Activated CD8-positive, alpha-beta T cell treated with anti-CD3 and anti-CD28 coated beads for 36 hours (primary cell): ENCODE measurements at regions not wholly inside any gene's neighbourhood (a gene's known extent, or its start where the extent isn't known, plus 50 kb on each side); places are given as distances from the start of the nearest gene placed in this dataset.
"Not testable (repeated sequence)": the region's sequence is repeated elsewhere in the genome, so short reads cannot be mapped to it uniquely, and the experiment has no call there.

ENCODE experiments used
- ATAC-seq: fragments of 200-7000 bp; cut with Tn5 transposase; one replicate; pipeline ENCODE4 v1.10.0; 2021; ENCODE audit warnings: mild to moderate bottlenecking, moderate library complexity
- CTCF ChIA-PET: fragments of 350-600 bp; sonication (Branson Sonifier 250); formaldehyde crosslinking; loops from one replicate; lab custom pipeline; 2021; ENCODE audit warnings: antibody characterized with exemption; lab: Charles Lee
- POLR2A ChIA-PET: fragments of 350-600 bp; sonication (Branson Sonifier 250); formaldehyde crosslinking; loops from one replicate; lab custom pipeline; 2021; ENCODE audit warnings: antibody characterized with exemption; lab: Charles Lee
- DNase-seq: peaks from one replicate; pipeline ENCODE4 v3.0.0-alpha.2; 2020
- H3K27ac Mint-ChIP-seq: one replicate; pipeline ENCODE4 v1.8.0; 2021; ENCODE audit warnings: mild to moderate bottlenecking, mixed read lengths
- H3K27me3 Mint-ChIP-seq: one replicate; pipeline ENCODE4 v1.8.0; 2021; ENCODE audit warnings: mixed read lengths
- H3K36me3 Mint-ChIP-seq: one replicate; pipeline ENCODE4 v1.8.0; 2021; ENCODE audit warnings: low read depth, mixed read lengths
- H3K4me1 Mint-ChIP-seq: one replicate; pipeline ENCODE4 v1.8.0; 2021; ENCODE audit warnings: low read depth, mixed read lengths
- H3K4me3 Mint-ChIP-seq: one replicate; pipeline ENCODE4 v1.8.0; 2021; ENCODE audit warnings: mild to moderate bottlenecking, moderate library complexity, mixed read lengths
- H3K9me3 Mint-ChIP-seq: one replicate; pipeline ENCODE4 v1.8.0; 2021; ENCODE audit warnings: mixed read lengths
- intact Hi-C: fragments of 100-400 bp; cut with micrococcal nuclease; formaldehyde crosslinking; loops from one replicate; pipeline ENCODE4 v1.10.0; 2022

- DNase-seq, H3K4me1 Mint-ChIP-seq, H3K4me3 Mint-ChIP-seq, H3K36me3 Mint-ChIP-seq, POLR2A ChIA-PET, H3K27ac Mint-ChIP-seq, intact Hi-C loops, H3K27me3 Mint-ChIP-seq, ATAC-seq, H3K9me3 Mint-ChIP-seq, CTCF ChIA-PET: not testable (repeated sequence)
These were observed 59.7 kb downstream of the RNU2-63P start for GRCh38 chr2:87956613-87957012.

DNA sequence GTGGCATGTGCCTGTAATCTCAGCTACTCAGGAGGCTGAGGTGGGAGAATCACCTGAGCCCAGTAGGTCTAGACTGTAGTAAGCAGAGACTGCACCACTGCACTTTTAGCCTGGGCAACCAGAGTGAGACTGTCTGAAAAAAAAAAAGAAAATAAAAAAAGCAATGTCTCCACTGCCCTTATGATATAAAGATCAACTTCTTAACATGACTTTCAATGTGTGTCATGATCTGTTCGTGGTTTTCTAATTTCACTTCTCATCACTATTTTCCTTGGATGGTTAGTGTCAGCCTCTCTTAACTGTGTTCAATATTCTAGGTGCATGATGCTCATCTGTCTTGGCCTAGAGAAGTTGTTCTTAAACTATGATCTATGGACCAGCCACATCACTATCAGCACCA lies 67.3 kb downstream of the RNU2-63P start:
- CTCF ChIA-PET, POLR2A ChIA-PET, H3K27me3 Mint-ChIP-seq, H3K4me1 Mint-ChIP-seq, DNase-seq, H3K36me3 Mint-ChIP-seq, H3K4me3 Mint-ChIP-seq, intact Hi-C loops, H3K27ac Mint-ChIP-seq, H3K9me3 Mint-ChIP-seq: not testable (repeated sequence)
- ATAC-seq: peak; percentile 71

DNA sequence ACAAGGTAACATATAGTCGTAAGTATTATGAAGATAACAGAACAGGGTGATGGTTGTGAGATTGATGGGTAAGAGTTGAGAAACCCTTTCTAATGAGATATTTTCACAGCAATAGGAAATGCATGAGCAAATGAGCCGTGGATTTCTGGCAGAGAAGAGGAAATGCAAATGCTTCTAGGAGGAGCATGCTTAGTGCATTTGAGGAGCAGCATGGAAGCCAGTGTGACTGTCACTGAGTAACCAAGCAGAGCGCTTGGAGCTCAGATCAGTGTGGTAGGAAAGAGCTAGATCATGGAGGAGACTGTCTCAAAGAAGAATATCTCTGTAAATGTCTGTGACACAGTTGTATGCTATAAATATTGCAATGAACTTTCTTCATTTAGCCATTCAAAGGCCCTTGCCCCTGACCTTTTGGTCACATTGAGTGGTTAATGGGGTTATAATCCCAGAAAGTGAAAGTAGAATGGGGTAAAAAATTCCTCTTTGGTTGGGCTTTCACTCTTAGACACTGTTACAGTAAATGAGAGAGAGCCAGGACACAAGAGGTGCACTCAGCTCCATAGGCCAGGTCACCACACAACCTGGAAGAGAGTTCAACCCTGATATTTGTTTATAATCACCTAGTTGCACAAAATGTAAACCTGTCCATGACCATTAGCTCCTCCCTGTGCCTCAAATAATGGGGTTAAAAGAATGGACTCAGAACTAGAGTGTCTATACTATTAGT lies 69.5 kb downstream of the RNU2-63P start:
- H3K4me3 Mint-ChIP-seq, H3K27ac Mint-ChIP-seq, POLR2A ChIA-PET, H3K36me3 Mint-ChIP-seq, ATAC-seq, CTCF ChIA-PET, H3K4me1 Mint-ChIP-seq, DNase-seq, H3K27me3 Mint-ChIP-seq, intact Hi-C loops, H3K9me3 Mint-ChIP-seq: not testable (repeated sequence)

DNA sequence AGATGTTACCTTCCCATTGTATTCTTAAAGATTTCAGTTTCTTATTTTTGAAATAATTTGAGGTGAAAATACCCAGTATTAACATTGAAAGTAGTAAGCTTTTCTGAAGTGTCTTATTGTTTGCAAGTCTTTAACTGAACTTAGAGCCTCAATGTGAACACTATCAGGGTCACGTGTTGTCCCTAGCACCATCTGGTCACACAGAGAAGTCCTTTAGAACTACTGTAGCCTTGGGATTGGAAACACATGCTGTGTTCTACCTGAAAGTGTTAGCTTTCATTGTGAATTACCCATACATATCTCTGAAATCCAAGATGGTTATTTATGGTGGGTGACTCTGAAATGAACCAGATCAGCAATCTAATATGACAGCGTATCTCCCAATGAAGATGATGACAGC lies 77.0 kb downstream of the RNU2-63P start:
- H3K9me3 Mint-ChIP-seq, DNase-seq, H3K27ac Mint-ChIP-seq, H3K27me3 Mint-ChIP-seq, H3K4me3 Mint-ChIP-seq, intact Hi-C loops, ATAC-seq, CTCF ChIA-PET, H3K4me1 Mint-ChIP-seq, H3K36me3 Mint-ChIP-seq, POLR2A ChIA-PET: not testable (repeated sequence)

DNA sequence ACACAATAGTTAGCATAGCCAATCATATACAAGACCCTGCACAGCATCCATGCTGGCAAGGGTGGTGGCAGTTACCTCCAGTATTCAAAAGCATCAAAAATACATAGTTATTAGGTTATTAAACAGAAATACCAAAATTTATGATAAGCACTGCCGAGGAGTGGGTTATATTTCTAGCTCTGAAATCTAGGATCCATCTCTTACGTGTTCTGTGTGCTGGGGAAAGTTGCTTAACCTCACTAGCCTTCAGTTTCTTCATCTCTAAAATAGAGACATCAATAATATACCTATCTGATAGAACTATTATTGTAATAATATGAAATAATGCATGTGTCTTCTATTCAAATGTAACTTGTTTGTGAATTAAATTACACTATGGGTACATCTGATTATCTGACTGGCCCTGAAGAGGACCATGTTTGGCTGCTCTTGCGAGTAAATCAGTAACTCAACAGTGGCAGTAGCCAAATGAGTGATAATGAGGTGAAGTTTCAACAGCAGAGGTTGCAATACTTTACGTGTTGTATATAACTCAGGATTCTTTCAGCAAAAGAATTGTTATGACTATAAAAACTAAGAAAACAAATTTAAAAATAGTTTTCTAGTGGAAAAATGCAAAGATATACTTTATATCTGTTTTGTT lies 93.5 kb upstream of the RGPD2 start:
- intact Hi-C loops, H3K27me3 Mint-ChIP-seq, CTCF ChIA-PET, DNase-seq, H3K9me3 Mint-ChIP-seq, H3K27ac Mint-ChIP-seq, POLR2A ChIA-PET, ATAC-seq, H3K36me3 Mint-ChIP-seq, H3K4me1 Mint-ChIP-seq, H3K4me3 Mint-ChIP-seq: not testable (repeated sequence)

DNA sequence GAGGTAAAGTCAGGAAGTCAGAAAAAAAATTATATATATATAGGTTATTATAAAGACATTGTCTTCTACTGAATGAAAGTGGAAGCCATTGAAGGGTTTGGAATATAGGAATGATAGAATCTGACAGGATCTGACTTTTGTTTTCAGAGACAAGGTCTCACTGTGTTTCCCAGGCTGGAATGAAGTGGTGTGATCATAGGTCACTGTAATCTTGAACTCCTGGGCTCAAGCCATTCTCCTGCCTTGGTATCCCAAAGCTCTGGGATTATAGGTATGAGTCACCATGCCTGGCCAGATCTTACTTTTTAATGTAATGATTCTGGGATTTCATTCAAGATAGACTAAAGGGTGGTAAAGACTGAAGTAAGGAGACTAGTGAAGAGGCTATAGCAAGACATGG lies 91.6 kb upstream of the RGPD2 start:
- CTCF ChIA-PET, DNase-seq, H3K9me3 Mint-ChIP-seq, POLR2A ChIA-PET, ATAC-seq, H3K4me3 Mint-ChIP-seq, H3K27me3 Mint-ChIP-seq, H3K27ac Mint-ChIP-seq, H3K4me1 Mint-ChIP-seq, intact Hi-C loops, H3K36me3 Mint-ChIP-seq: not testable (repeated sequence)

GRCh38 chr2:87910848-87911247 lies 85.3 kb upstream of the RGPD2 start:
- H3K27me3 Mint-ChIP-seq, H3K27ac Mint-ChIP-seq, DNase-seq, POLR2A ChIA-PET, H3K4me1 Mint-ChIP-seq, ATAC-seq, H3K36me3 Mint-ChIP-seq, CTCF ChIA-PET, H3K9me3 Mint-ChIP-seq, H3K4me3 Mint-ChIP-seq, intact Hi-C loops: not testable (repeated sequence)

- H3K36me3 Mint-ChIP-seq, H3K4me1 Mint-ChIP-seq, H3K4me3 Mint-ChIP-seq, CTCF ChIA-PET, H3K27ac Mint-ChIP-seq, POLR2A ChIA-PET, H3K9me3 Mint-ChIP-seq, intact Hi-C loops, DNase-seq, ATAC-seq, H3K27me3 Mint-ChIP-seq: not testable (repeated sequence)
These were observed 83.4 kb upstream of the RGPD2 start for GRCh38 chr2:87909042-87909441.

- H3K4me3 Mint-ChIP-seq, intact Hi-C loops: not testable (repeated sequence)
These were observed 82.0 kb upstream of the RGPD2 start for GRCh38 chr2:87907556-87908099.

GRCh38 chr2:87903242-87904114 lies 77.9 kb upstream of the RGPD2 start:
- intact Hi-C loops, H3K9me3 Mint-ChIP-seq, POLR2A ChIA-PET, H3K36me3 Mint-ChIP-seq, H3K27ac Mint-ChIP-seq, H3K4me3 Mint-ChIP-seq, H3K27me3 Mint-ChIP-seq, H3K4me1 Mint-ChIP-seq, CTCF ChIA-PET, ATAC-seq, DNase-seq: not testable (repeated sequence)

More at GRCh38 chr2:87907556-87908099, 82.0 kb upstream of the RGPD2 start:
- ATAC-seq, H3K9me3 Mint-ChIP-seq, H3K27ac Mint-ChIP-seq, H3K36me3 Mint-ChIP-seq, POLR2A ChIA-PET, DNase-seq, H3K27me3 Mint-ChIP-seq, CTCF ChIA-PET, H3K4me1 Mint-ChIP-seq: not testable (repeated sequence)

DNA sequence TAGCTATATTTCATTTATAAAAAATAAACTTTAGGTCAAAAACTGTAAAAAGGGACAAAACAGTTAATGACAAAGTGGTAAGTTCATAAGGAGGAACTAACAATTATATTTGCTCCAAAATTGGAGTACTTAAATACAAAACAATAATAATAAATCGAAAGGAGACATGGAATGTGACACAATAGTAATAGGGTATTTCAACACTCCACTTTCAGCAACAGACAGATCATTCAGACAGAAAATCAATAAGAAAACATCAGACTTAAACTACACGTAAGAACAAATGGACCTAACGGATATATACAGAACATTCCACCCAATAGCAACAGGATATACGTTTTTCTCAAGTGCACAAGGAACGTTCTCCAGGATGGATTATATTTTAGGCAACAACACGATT lies 58.1 kb upstream of the RGPD2 start:
- intact Hi-C loops, H3K9me3 Mint-ChIP-seq, POLR2A ChIA-PET, H3K4me1 Mint-ChIP-seq, H3K27me3 Mint-ChIP-seq, CTCF ChIA-PET, H3K36me3 Mint-ChIP-seq, DNase-seq, H3K27ac Mint-ChIP-seq, H3K4me3 Mint-ChIP-seq, ATAC-seq: not testable (repeated sequence)
